ENCODE measurements at regions not wholly inside any gene's neighbourhood (a gene's known extent, or its start where the extent isn't known, plus 50 kb on each side); places are given as distances from the start of the nearest gene placed in this dataset.

GRCh38 chr11:80331694-80332093, 890.9 kb upstream of the TENM4 start:
- TF ChIP-seq POLR2A (IDR thresholded peaks at IDR 0.05; ENCODE audit: low read length) (no peak), GATA1 (IDR thresholded peaks at IDR 0.05; ENCODE audit: low read depth, low read length) (no peak)
